Gastroesophageal sphincter (tissue), 3 donors: ENCODE measurements at regions not wholly inside any gene's neighbourhood (a gene's known extent, or its start where the extent isn't known, plus 50 kb on each side); places are given as distances from the start of the nearest gene placed in this dataset.

Experiments used
- CTCF ChIP-seq, 4 experiments: fragments of 200-600 bp in 2 of 4; fragments of 450-650 bp in 2 of 4; sonication (generic) in 1 of 4; IDR thresholded peaks; one replicate each; pipeline ENCODE4 v1.5.1; 2017 to 2019; ENCODE audit warnings: antibody characterized with exemption in 4 of 4, mild to moderate bottlenecking in 2 of 4, moderate library complexity in 2 of 4
- EP300 ChIP-seq: sonication (generic); formaldehyde crosslinking; IDR thresholded peaks from one replicate; pipeline ENCODE4 v1.6.1; 2017; ENCODE audit warnings: antibody characterized with exemption, mild to moderate bottlenecking
- POLR2A ChIP-seq, 2 donors: fragments of 450-650 bp; IDR thresholded peaks; one replicate each; pipeline ENCODE4 v1.6.1; 2017; ENCODE audit warnings: antibody characterized with exemption in 2 of 2, mild to moderate bottlenecking in 2 of 2, moderate library complexity in 1 of 2

- TF ChIP-seq CTCF (IDR thresholded peaks at IDR 0.05) (no peak), EP300 (no peak), POLR2A (IDR thresholded peaks at IDR 0.05) (no peak)
Observed at GRCh38 chr18:78912336-78912735, 67.3 kb upstream of the SALL3 start.
